ENCODE measurements at regions not wholly inside any gene's neighbourhood (a gene's known extent, or its start where the extent isn't known, plus 50 kb on each side); places are given as distances from the start of the nearest gene placed in this dataset.

DNA sequence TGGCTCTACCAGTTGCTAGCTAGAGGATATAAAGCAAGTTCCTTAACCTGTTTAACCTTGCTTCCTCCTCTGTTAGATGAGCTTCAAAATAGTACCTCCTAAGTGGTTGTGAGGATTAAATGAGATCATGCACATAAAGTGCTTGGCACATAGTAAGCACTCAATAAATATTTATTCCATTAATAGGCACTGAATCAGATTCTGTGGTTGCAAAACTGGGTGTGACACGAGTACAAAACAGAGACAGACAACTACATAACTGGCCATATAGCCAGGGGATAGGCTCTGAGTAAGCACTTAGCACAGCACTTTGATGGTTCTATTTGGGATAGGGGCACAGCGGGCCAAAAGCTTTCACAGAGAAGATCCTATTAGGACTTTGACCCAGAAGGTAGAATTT lies 150.3 kb downstream of the RELL1 start:
- DNase-seq (ENCODE audit: extremely low spot score) = no peak
- TF ChIP-seq TARDBP (IDR thresholded peaks at IDR 0.05) (no peak), FOXM1 (IDR thresholded peaks at IDR 0.05; ENCODE audit: borderline replicate concordance) (no peak), SUZ12 (IDR thresholded peaks at IDR 0.05) (no peak), FOXA1 (IDR thresholded peaks at IDR 0.05) (no peak), LEF1 (IDR thresholded peaks at IDR 0.05; ENCODE audit: borderline replicate concordance) (no peak), CTBP1 (IDR thresholded peaks at IDR 0.05; ENCODE audit: borderline replicate concordance) (no peak), SP1 (IDR thresholded peaks at IDR 0.05) (no peak), ELF4 (IDR thresholded peaks at IDR 0.05) (no peak), NFRKB (IDR thresholded peaks at IDR 0.05) (no peak), BHLHE40 (IDR thresholded peaks at IDR 0.05; ENCODE audit: borderline replicate concordance) (no peak)
- ChIA-PET CTCF (no interaction called here), POLR2A (no interaction called here)

DNA sequence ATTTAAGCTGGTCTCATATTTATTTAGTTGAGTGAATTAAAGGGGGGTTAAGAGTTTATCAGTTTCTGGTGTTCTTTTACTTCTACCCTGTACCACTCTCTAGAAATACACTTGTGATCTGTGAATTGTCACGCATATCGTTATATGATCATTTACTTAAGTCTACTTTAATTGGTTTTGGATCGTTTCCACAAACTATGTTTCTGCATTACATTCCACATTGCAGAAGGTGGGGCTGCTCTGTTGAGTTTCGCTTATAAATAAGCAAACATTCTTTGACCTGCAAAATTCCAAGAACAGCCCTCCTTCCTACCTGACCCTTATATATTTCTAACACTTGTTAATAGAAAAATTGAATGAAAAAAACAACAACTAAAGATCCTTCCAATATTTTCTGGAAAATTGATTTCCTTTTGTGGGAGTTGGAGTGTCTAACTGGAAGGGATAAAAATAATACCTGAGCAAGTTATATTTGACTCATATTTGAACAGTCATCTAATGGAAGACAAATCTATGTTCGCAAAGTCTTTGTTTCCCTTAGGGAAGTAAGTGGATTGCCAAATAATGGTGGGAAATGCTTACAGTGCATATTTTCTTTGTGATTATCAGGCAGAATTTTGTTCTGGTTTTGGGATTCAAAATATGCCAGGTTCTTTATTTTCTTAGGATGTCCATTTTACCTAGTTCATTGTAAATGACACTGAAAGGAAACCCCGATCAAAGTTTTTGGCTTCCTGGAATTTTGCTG lies 152.7 kb downstream of the RELL1 start:
- CTCF ChIA-PET = no interaction called here
- TF ChIP-seq FOXK2 (IDR thresholded peaks at IDR 0.05) (no peak), NFRKB (IDR thresholded peaks at IDR 0.05) (no peak), FOXA1 (IDR thresholded peaks at IDR 0.05) (no peak), HDGF (IDR thresholded peaks at IDR 0.05; ENCODE audit: borderline replicate concordance) (no peak), SUZ12 (IDR thresholded peaks at IDR 0.05) (no peak), FOXM1 (IDR thresholded peaks at IDR 0.05; ENCODE audit: borderline replicate concordance) (no peak), SP1 (IDR thresholded peaks at IDR 0.05) (no peak)
- TF ChIP-seq, protein P1, sequence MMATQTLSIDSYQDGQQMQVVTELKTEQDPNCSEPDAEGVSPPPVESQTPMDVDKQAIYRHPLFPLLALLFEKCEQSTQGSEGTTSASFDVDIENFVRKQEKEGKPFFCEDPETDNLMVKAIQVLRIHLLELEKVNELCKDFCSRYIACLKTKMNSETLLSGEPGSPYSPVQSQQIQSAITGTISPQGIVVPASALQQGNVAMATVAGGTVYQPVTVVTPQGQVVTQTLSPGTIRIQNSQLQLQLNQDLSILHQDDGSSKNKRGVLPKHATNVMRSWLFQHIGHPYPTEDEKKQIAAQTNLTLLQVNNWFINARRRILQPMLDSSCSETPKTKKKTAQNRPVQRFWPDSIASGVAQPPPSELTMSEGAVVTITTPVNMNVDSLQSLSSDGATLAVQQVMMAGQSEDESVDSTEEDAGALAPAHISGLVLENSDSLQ (IDR thresholded peaks at IDR 0.05) = no peak
- POLR2A ChIA-PET = interaction anchor here (1.2 kb wide), 1 partner anchor 293 kb away, joined by 3 read pairs; the partner anchor contains the start of gene PGM2
- DNase-seq (ENCODE audit: extremely low spot score) = no peak

DNA sequence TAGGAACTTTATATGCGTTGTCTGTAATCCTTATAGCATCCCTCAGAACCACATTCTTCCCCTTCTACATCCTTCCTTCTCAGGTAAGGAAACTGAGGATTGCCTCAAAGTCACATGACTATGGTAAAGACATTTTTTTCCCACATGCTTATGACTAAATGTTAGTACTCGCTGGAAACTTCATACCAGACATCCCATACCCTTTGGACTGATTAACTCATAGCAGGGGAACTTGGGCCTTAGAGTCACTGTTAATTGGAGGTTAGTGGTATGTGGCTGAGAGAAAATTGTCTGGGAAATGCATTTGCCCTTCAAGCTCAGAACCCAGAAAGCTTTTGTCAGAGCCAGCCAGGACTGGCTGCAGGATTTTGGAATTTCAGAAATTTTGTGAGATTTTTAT lies 155.0 kb downstream of the RELL1 start:
- POLR2A ChIA-PET = no interaction called here
- CTCF ChIA-PET = no interaction called here
- DNase-seq (ENCODE audit: extremely low spot score) = no peak
- no peak for TF ChIP-seq CTBP1 (IDR thresholded peaks at IDR 0.05; ENCODE audit: borderline replicate concordance)
- TF ChIP-seq HDGF (IDR thresholded peaks at IDR 0.05; ENCODE audit: borderline replicate concordance) = no peak
- TF ChIP-seq LEF1 (IDR thresholded peaks at IDR 0.05; ENCODE audit: borderline replicate concordance) = no peak
- no peak for TF ChIP-seq SUZ12 (IDR thresholded peaks at IDR 0.05)

DNA sequence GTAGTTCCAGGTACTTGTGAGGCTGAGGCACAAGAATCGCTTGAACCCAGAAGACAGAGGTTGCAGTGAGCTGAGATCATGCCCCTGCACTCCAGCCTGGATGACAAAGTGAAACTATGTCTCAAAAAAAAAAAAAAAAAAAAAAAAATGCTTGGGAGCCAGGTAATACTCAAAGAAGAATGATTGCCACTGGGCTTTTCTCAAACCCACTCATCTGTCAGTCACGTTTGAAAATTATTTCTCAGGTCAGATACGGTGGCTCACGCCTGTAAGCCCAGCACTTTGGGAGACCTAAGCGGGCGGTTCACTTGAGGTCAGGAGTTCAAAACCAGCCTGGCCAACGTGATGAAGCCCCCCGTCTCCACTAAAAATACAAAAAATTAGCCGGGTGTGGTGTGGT lies 155.7 kb downstream of the RELL1 start:
- TF ChIP-seq ZNF384 (IDR thresholded peaks at IDR 0.05) (no peak), TARDBP (IDR thresholded peaks at IDR 0.05) (no peak)
- POLR2A ChIA-PET = no interaction called here
- no peak for DNase-seq (ENCODE audit: extremely low spot score)
- CTCF ChIA-PET = no interaction called here

DNA sequence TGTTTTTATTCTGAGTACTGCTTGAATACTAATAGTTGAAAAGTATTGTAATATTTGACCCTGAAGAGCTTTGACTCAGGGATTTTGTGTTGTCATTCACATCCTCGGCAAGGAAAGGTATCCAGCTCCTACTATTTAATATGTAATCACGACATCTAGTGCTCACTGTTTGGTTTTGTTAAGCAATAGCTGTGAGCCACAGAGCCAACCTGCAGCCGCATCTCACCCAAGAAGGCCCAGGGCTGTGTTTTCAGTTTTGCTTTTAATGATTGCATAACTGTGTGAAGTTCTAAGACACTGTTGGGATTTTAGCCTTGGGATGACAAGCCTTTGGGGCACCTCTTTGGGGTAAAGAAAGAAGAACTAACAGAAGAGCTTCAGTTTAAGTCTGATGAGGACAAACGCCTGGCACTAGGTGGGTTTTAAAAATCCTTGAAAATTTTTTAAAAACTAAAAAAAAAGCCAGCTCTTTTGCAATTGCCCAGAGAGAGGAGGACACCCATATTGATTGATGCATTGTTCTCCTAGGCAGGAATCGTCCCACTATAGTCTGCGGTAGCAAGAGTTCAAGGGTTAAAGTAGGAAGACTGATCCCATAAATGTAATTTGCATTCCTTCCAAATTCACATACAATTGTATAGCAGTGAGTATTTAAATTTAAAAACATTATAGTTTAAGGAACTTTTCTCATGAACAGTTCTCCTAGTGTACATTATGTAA lies 157.8 kb downstream of the RELL1 start:
- ChIA-PET CTCF (no interaction called here), POLR2A (no interaction called here)
- DNase-seq (ENCODE audit: extremely low spot score) = no peak
- TF ChIP-seq BHLHE40 (IDR thresholded peaks at IDR 0.05; ENCODE audit: borderline replicate concordance) (no peak), ARNT (IDR thresholded peaks at IDR 0.05) (no peak), HDGF (IDR thresholded peaks at IDR 0.05; ENCODE audit: borderline replicate concordance) (no peak), FOXA1 (IDR thresholded peaks at IDR 0.05) (no peak), TARDBP (IDR thresholded peaks at IDR 0.05) (no peak), CTBP1 (IDR thresholded peaks at IDR 0.05; ENCODE audit: borderline replicate concordance) (no peak), FOXK2 (IDR thresholded peaks at IDR 0.05) (no peak), SP1 (IDR thresholded peaks at IDR 0.05) (no peak), LEF1 (IDR thresholded peaks at IDR 0.05; ENCODE audit: borderline replicate concordance) (no peak), NFRKB (IDR thresholded peaks at IDR 0.05) (no peak), SUZ12 (IDR thresholded peaks at IDR 0.05) (no peak), ELF4 (IDR thresholded peaks at IDR 0.05) (no peak), FOXM1 (IDR thresholded peaks at IDR 0.05; ENCODE audit: borderline replicate concordance) (no peak)
- TF ChIP-seq, protein P1 (IDR thresholded peaks at IDR 0.05) = no peak

DNA sequence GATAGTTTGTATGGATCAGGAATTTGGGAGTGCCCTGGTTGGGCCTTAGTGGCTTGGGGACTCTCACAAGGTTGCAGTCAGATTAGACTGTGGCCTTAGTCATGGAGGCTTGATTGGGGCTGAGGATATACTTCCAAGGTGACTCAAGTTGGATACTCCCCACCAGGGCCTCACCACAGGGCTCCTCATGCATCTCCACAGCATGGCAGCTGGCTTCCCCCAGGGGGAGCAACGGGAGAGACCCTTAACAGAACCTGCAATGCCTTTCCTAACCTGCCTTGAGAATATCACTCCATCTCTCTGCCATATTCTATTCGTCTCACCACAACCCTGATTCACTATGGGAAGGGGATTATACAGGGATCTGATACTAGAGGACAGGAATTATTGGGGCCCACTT lies 161.9 kb downstream of the RELL1 start:
- no peak for TF ChIP-seq L3MBTL2 (conservative IDR thresholded peaks at IDR 0.05)

DNA sequence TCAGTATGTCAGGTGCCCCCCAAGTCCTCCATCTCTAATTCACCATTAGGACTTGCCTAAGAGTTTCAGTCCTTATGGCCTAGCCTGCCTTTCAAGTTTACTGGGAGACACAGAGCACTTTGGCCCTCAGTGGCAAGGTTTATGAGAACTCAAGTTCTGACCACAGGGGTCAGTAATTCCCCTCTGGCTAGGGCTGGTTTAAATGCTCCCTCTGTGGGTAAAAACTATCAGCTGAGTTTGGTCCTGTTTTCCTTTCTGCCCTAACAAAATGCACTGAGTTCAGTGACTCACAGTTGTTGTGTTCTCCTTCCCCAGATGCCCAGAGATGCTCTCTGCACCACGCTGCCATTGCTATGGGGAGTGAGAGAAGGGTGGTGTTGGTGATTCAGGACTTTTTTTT lies 163.2 kb downstream of the RELL1 start:
- no peak for DNase-seq (ENCODE audit: extremely low spot score)
- TF ChIP-seq HDGF (IDR thresholded peaks at IDR 0.05; ENCODE audit: borderline replicate concordance) = no peak
- no peak for TF ChIP-seq SP1 (IDR thresholded peaks at IDR 0.05)
- no peak for TF ChIP-seq LEF1 (IDR thresholded peaks at IDR 0.05; ENCODE audit: borderline replicate concordance)
- TF ChIP-seq NFRKB (IDR thresholded peaks at IDR 0.05) = no peak
- no peak for TF ChIP-seq FOXM1 (IDR thresholded peaks at IDR 0.05; ENCODE audit: borderline replicate concordance)
- TF ChIP-seq FOXK2 (IDR thresholded peaks at IDR 0.05) = no peak
- TF ChIP-seq TARDBP (IDR thresholded peaks at IDR 0.05) = no peak
- TF ChIP-seq ZNF384 (IDR thresholded peaks at IDR 0.05) = no peak
- TF ChIP-seq, protein P1 (IDR thresholded peaks at IDR 0.05) = no peak
- no peak for TF ChIP-seq FOXA1 (IDR thresholded peaks at IDR 0.05)
- no peak for TF ChIP-seq SUZ12 (IDR thresholded peaks at IDR 0.05)
- TF ChIP-seq ARNT (IDR thresholded peaks at IDR 0.05) = no peak
- no peak for TF ChIP-seq ELF4 (IDR thresholded peaks at IDR 0.05)
- TF ChIP-seq BHLHE40 (IDR thresholded peaks at IDR 0.05; ENCODE audit: borderline replicate concordance) = no peak
- no peak for TF ChIP-seq L3MBTL2 (conservative IDR thresholded peaks at IDR 0.05)
- no peak for TF ChIP-seq CTBP1 (IDR thresholded peaks at IDR 0.05; ENCODE audit: borderline replicate concordance)
- ChIA-PET POLR2A (no interaction called here), CTCF (no interaction called here)

More for the DNA sequence above, 161.9 kb downstream of the RELL1 start:
- no peak for DNase-seq (ENCODE audit: extremely low spot score)
- CTCF ChIA-PET = no interaction called here
- POLR2A ChIA-PET = no interaction called here
